IMR-90 (cell line): ENCODE measurements at regions not wholly inside any gene's neighbourhood (a gene's known extent, or its start where the extent isn't known, plus 50 kb on each side); places are given as distances from the start of the nearest gene placed in this dataset.

Source experiments
- ATAC-seq: fragments of 200-7000 bp; cut with Tn5 transposase; 2 replicates; pipeline ENCODE4 v1.9.1; 2020; ENCODE audit warnings: low read depth, mild to moderate bottlenecking, moderate library complexity
- BruUV-seq: library from RNA; stranded (reverse); fragments of 400-500 nt; replicated peaks from 2 replicates; lab custom pipeline; 2021; lab: Mats Ljungman, UMichigan
- CTCF ChIA-PET: fragments of 300-600 bp; formaldehyde crosslinking; extraction: SDS; loops from one replicate; lab custom pipeline; 2021; ENCODE audit warnings: antibody characterized with exemption; lab: Yijun Ruan, JAX
- POLR2A ChIA-PET: fragments of 300-600 bp; sonication (Branson Sonifier 250); formaldehyde crosslinking; loops from one replicate; lab custom pipeline; 2022; ENCODE audit warnings: antibody characterized with exemption; ENCODE audit not compliant: unreplicated experiment; lab: Charles Lee
- DNase-seq: peaks from one replicate; pipeline ENCODE4 v3.0.0; 2013
- H2AFZ ChIP-seq: replicated peaks from 2 replicates; pipeline ENCODE3; 2013; ENCODE audit warnings: low read length, mild to moderate bottlenecking; ENCODE audit not compliant: poor library complexity
- H2AK5ac ChIP-seq: 2 replicates; pipeline ENCODE4 v1.6.1; 2013; ENCODE audit warnings: low read depth, low read length, inconsistent platforms
- H2AK9ac ChIP-seq: replicated peaks from 2 replicates; pipeline ENCODE3; 2013; ENCODE audit warnings: mild to moderate bottlenecking, low read depth, low read length, moderate library complexity; ENCODE audit not compliant: poor library complexity
- H2BK120ac ChIP-seq: 2 replicates; pipeline ENCODE4 v1.6.1; 2013; ENCODE audit warnings: low read depth, low read length, inconsistent platforms
- H2BK15ac ChIP-seq: 3 replicates; pipeline ENCODE4 v1.6.1; 2013; ENCODE audit warnings: low read depth, low read length, inconsistent platforms
- H2BK20ac ChIP-seq: 2 replicates; pipeline ENCODE4 v1.6.1; 2013; ENCODE audit warnings: low read depth, mild to moderate bottlenecking, inconsistent platforms, low read length, moderate library complexity
- H2BK5ac ChIP-seq: 2 replicates; pipeline ENCODE4 v1.6.1; 2013; ENCODE audit warnings: mild to moderate bottlenecking, low read depth, low read length, inconsistent platforms; ENCODE audit not compliant: poor library complexity, severe bottlenecking
- H3K14ac ChIP-seq: replicated peaks from 2 replicates; pipeline ENCODE4 v1.6.1; 2013; ENCODE audit warnings: low read depth, low read length, inconsistent platforms
- H3K18ac ChIP-seq: 2 replicates; pipeline ENCODE4 v1.6.1; 2013; ENCODE audit warnings: low read depth, low read length, control low read depth
- H3K23ac ChIP-seq: 2 replicates; pipeline ENCODE4 v1.6.1; 2013; ENCODE audit warnings: low read depth, low read length, inconsistent platforms
- H3K27ac ChIP-seq: 2 replicates; pipeline ENCODE4 v1.5.1; 2013; ENCODE audit warnings: mild to moderate bottlenecking, control low read depth, low read length; ENCODE audit not compliant: insufficient read depth
- H3K27me3 ChIP-seq: 2 replicates; pipeline ENCODE4 v1.6.1; 2013; ENCODE audit warnings: low read length; ENCODE audit not compliant: control insufficient read depth, insufficient read depth
- H3K36me3 ChIP-seq: 2 replicates; pipeline ENCODE4 v1.6.1; 2013; ENCODE audit warnings: low read length, mixed read lengths; ENCODE audit not compliant: control insufficient read depth, insufficient read depth
- H3K4ac ChIP-seq: 2 replicates; pipeline ENCODE4 v1.6.1; 2013; ENCODE audit warnings: low read depth, low read length, inconsistent platforms
- H3K4me1 ChIP-seq: 2 replicates; pipeline ENCODE4 v1.6.1; 2013; ENCODE audit warnings: low read length, mixed read lengths; ENCODE audit not compliant: control insufficient read depth, insufficient read depth
- H3K4me2 ChIP-seq: 2 replicates; pipeline ENCODE4 v1.6.1; 2013; ENCODE audit warnings: low read depth, mild to moderate bottlenecking, control low read depth, low read length, moderate library complexity
- H3K4me3 ChIP-seq: 2 replicates; pipeline ENCODE4 v1.5.1; 2013; ENCODE audit warnings: low read depth, mild to moderate bottlenecking, control low read depth, low read length, moderate library complexity; ENCODE audit not compliant: insufficient read depth
- H3K56ac ChIP-seq: 2 replicates; pipeline ENCODE4 v1.6.1; 2013; ENCODE audit warnings: low read length, inconsistent platforms; ENCODE audit not compliant: insufficient read depth; ENCODE audit errors: extremely low read depth
- H3K79me1 ChIP-seq, 2 experiments: 2 replicates each; pipeline ENCODE4 v1.6.1; 2013; ENCODE audit warnings: low read length in 2 of 2, inconsistent platforms in 1 of 2, low read depth in 1 of 2
- H3K9ac ChIP-seq: 2 replicates; pipeline ENCODE4 v1.6.1; 2013; ENCODE audit warnings: low read depth, low read length, control low read depth
- H3K9me1 ChIP-seq: 2 replicates; pipeline ENCODE4 v1.6.1; 2013; ENCODE audit warnings: low read length, inconsistent platforms; ENCODE audit not compliant: insufficient read depth
- H3K9me3 ChIP-seq: 2 replicates; pipeline ENCODE4 v1.6.1; 2013; ENCODE audit warnings: low read length; ENCODE audit not compliant: control insufficient read depth, insufficient read depth
- H4K20me1 ChIP-seq: 2 replicates; pipeline ENCODE4 v1.6.1; 2013; ENCODE audit warnings: low read length, inconsistent platforms; ENCODE audit not compliant: insufficient read depth
- H4K5ac ChIP-seq: 2 replicates; pipeline ENCODE4 v1.6.1; 2013; ENCODE audit warnings: mild to moderate bottlenecking, low read depth, low read length, control low read depth
- H4K8ac ChIP-seq, 2 experiments: 2 replicates each; pipeline ENCODE4 v1.6.1; 2013; ENCODE audit warnings: low read depth in 2 of 2, low read length in 2 of 2, control low read depth in 1 of 2, inconsistent platforms in 1 of 2
- H4K91ac ChIP-seq: 2 replicates; pipeline ENCODE4 v1.6.1; 2013; ENCODE audit warnings: low read depth, low read length, inconsistent platforms; ENCODE audit not compliant: insufficient read depth
- MAZ ChIP-seq: IDR thresholded peaks from 2 replicates; pipeline ENCODE4 v1.6.1; 2012; ENCODE audit warnings: low read depth, mild to moderate bottlenecking, low read length, improper control_type of control experiment, moderate library complexity, borderline replicate concordance
- WGBS, 2 experiments: methylation state at CpG; one replicate each; pipeline versions ENCODE4 v1.1.5 to v1.1.7; 2013; ENCODE audit warnings: missing lambda C conversion rate in 2 of 2; ENCODE audit not compliant: insufficient read length in 1 of 2; ENCODE audit errors: extremely low coverage in 2 of 2; 5-methylcytosine and 5-hydroxymethylcytosine counted together
- dilution Hi-C: fragments of 300-500 bp; cut with HindIII; formaldehyde crosslinking; loops from one replicate; pipeline ENCODE4 v1.14.3; 2018; ENCODE audit warnings: low sequenced_read_pairs; ENCODE audit not compliant: unreplicated experiment
- in situ Hi-C: fragments of 300-500 bp; cut with MboI; formaldehyde crosslinking; loops from 3 replicates; pipeline ENCODE4 v1.14.3; 2019; ENCODE audit warnings: low sequenced_read_pairs, inconsistent platforms, mixed read lengths
- intact Hi-C: fragments of 100-400 bp; cut with micrococcal nuclease; formaldehyde crosslinking; loops from 2 replicates; pipeline ENCODE4 v1.10.0; 2022

DNA sequence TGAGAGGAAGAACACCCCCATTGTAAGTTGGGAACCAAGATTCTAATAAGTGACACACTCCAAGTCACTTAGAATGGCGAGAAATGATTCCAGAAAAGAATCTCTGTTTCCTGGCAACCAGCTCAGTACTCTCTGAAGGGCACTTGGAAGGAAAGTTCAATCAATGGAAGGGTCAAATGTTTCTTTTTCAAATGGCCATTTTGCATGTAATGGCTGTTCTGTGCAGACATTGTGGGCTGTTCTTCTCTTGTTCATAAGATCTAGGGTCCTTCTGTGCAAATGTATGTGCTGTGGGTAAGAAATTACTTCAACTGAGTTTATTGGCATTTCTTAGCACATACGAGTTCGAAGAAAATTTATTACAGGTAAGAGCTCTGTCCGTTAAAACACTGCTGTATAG lies 145.3 kb downstream of the EVX1 start:
- TF ChIP-seq MAZ, result no peak
- Histone ChIP-seq H3K9ac (no peak overlapping the region), H3K23ac (no peak overlapping the region), H3K9me3 (no peaks in the 10 kb centered on the region), H2BK5ac (no peak overlapping the region), H3K4ac (no peak overlapping the region), H3K14ac (no peak overlapping the region), H3K27me3 (peaks cover 10% of the 10 kb centered on the region), H3K79me1 (no peaks in the 10 kb centered on the region), H3K4me2 (no peak overlapping the region), H2AK5ac (no peak overlapping the region), H3K4me1 (no peaks in the 10 kb centered on the region), H3K4me3 (no peak overlapping the region), H2BK15ac (no peak overlapping the region), H2BK20ac (no peak overlapping the region), H2BK120ac (no peak overlapping the region), H3K18ac (no peak overlapping the region), H4K20me1 (no peaks in the 10 kb centered on the region), H2AFZ (no peak overlapping the region), H3K36me3 (no peaks in the 10 kb centered on the region), H3K56ac (no peak overlapping the region), H4K5ac (no peak overlapping the region), H3K27ac (no peak overlapping the region), H4K8ac (no peak overlapping the region), H3K9me1 (no peaks in the 10 kb centered on the region), H2AK9ac (no peak overlapping the region), H4K91ac (no peak overlapping the region)
- in situ Hi-C loops (no loop called here), dilution Hi-C loops (no loop called here), intact Hi-C loops (no loop called here)
- ATAC-seq, result no peak
- POLR2A ChIA-PET, result no interaction called here
- no TSS peak for BruUV-seq
- DNase-seq, result no peak
- CTCF ChIA-PET, result no interaction called here
- no CpG with 5 or more reads among the region's 4 CpGs for WGBS, 2 experiments
